HFFc6 (cell line): ENCODE measurements at regions not wholly inside any gene's neighbourhood (a gene's known extent, or its start where the extent isn't known, plus 50 kb on each side); places are given as distances from the start of the nearest gene placed in this dataset.

Experiments
- DNase-seq: peaks from one replicate; pipeline ENCODE4 v3.0.0-alpha.2; 2018
- H3K27ac Mint-ChIP-seq: 2 replicates; pipeline ENCODE4 v1.8.0; 2020; ENCODE audit warnings: mild to moderate bottlenecking, mixed read lengths
- H3K27me3 Mint-ChIP-seq: 2 replicates; pipeline ENCODE4 v1.8.0; 2021; ENCODE audit warnings: mild to moderate bottlenecking, moderate library complexity, mixed read lengths; ENCODE audit not compliant: insufficient read depth
- H3K36me3 Mint-ChIP-seq: 2 replicates; pipeline ENCODE4 v1.8.0; 2021; ENCODE audit warnings: low read depth, mixed read lengths
- H3K4me1 Mint-ChIP-seq: 2 replicates; pipeline ENCODE4 v1.8.0; 2020; ENCODE audit warnings: low read depth, mixed read lengths
- H3K4me3 Mint-ChIP-seq: 2 replicates; pipeline ENCODE4 v1.8.0; 2020; ENCODE audit warnings: mild to moderate bottlenecking, moderate library complexity, mixed read lengths
- H3K9me3 Mint-ChIP-seq: 2 replicates; pipeline ENCODE4 v1.8.0; 2020; ENCODE audit warnings: mild to moderate bottlenecking, mixed read lengths
- CTCF ChIP-seq: fragments of 200-600 bp; sonication (generic); IDR thresholded peaks from 2 replicates; pipeline ENCODE4 v1.5.0; 2021; ENCODE audit warnings: antibody characterized with exemption, mild to moderate bottlenecking

DNA sequence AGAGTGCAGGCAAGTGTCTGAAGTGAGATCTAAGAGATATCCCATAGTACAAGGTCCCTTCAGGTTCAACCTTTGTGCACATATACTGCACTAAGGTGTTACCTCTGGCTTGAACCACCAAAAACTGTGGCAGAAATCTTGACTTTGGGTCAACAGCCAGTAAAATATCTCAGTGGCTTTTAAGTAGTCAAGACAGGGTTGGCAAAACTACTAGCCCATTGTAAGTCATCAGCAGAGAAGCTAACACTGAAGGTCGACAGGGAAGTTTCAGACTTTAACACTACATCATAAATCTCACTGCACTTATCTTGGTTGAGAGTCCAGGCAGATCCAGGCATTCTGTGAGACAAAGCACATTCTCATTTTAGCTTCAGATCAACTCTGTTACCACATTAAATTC, 1684.7 kb downstream of the HACE1 start:
- H3K4me1 Mint-ChIP-seq, result no peaks in the 10 kb centered on the region
- no peaks in the 10 kb centered on the region; the same call in 1 of the 2 replicates for H3K27me3 Mint-ChIP-seq
- peaks cover 23% of the 10 kb centered on the region for H3K9me3 Mint-ChIP-seq
- H3K36me3 Mint-ChIP-seq, result no peaks in the 10 kb centered on the region
- no peak for TF ChIP-seq CTCF
- no peak for DNase-seq
- no peak overlapping the region for H3K4me3 Mint-ChIP-seq
- no peak overlapping the region for H3K27ac Mint-ChIP-seq

DNA sequence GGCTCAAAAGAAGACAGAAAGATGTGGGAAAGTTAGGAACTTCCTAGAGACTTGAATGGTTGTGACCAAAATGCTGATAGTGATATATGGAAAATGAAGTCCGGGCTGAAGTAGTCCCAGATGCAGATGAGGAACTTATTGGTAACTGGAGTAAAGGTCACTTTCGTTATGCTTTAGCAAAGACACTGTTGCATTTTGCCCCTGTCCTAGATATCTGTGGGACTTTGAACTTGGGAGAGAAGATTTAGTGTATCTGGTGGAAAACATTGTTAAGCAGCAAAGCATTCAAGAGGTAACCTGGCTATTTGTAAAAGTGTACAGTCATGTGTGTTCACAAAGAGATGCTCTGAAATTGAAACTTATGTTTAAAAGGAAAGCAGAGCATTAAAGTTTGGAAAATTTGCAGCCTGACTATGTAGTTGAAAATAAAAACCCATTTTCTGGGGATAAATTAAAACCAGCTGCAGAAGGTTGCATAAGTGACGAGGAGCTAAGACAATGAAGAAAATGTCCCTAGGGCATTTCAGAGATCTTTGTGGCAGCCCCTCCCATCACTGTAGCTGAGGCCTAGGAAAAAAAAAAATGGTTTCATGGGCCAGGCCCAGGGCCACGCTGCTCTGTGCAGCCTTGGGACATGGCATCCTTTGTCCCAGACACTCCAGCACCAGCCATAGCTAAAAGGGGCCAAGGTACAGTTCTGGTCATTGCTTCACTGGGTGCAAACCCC, 1692.2 kb downstream of the HACE1 start:
- H3K36me3 Mint-ChIP-seq, result no peaks in the 10 kb centered on the region
- no peak overlapping the region for H3K4me3 Mint-ChIP-seq
- H3K27ac Mint-ChIP-seq, result no peak overlapping the region
- H3K9me3 Mint-ChIP-seq, result peaks cover 36% of the 10 kb centered on the region
- no peak for DNase-seq
- no peaks in the 10 kb centered on the region for H3K4me1 Mint-ChIP-seq
- H3K27me3 Mint-ChIP-seq, result no peaks in the 10 kb centered on the region
- no peak for TF ChIP-seq CTCF

DNA sequence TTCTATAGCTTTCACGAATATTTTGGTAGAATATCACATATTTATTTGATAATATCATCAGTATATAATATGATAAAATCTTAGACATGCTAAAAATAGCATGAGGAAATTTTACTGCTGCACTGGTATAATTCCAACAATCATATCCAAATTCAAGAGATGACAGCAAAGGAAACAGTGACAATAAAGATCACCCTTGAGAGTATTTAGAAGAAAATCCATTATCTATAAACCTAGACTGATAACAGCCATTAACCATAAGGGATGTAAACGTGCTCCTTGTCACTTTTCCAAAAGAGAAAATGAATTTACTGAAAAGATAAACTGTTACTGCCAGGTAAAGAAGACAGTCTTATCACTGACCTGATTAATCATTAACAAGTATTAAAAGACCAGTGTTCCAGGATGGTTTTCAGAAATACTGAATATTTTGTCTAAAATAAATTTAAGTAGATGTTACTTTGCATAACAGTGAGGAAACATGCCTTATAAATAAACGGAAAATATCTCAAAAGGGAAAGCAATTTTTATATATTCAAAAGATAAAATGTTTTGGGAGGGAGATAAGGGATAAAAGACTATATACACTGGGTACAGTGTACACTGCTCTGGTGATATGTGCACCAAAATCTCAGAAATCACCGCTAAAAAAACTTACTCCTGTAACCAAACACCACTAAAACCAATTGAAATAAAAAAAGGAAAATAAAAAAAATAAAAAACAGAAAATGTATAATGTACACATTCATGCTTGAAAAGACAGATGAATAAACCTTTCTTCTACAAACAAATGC, 1704.7 kb downstream of the HACE1 start:
- Mint-ChIP-seq H3K27ac (no peak overlapping the region), H3K36me3 (no peaks in the 10 kb centered on the region), H3K4me1 (no peaks in the 10 kb centered on the region), H3K9me3 (peaks cover 15% of the 10 kb centered on the region), H3K4me3 (no peak overlapping the region), H3K27me3 (no peaks in the 10 kb centered on the region)
- TF ChIP-seq CTCF, result no peak
- DNase-seq, result no peak

DNA sequence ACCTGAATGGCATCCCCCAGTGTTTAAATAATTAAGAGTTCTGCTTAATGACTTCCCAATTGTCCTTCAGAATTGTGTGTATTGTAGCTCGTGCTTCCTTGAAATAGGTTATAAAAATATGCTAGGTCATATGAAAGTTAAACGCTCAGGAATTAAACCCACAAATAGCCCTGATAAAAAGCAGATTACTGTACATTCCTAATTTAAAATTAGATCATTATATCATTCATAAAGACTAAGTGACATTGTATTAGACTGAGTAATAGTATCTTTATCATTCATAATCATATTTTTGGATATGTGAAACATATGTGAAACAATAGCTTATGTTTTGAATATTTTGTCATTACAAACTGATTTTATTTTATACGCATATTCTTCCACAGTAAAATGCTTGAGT, 1706.7 kb downstream of the HACE1 start:
- Mint-ChIP-seq H3K9me3 (peaks cover 15% of the 10 kb centered on the region), H3K4me1 (no peaks in the 10 kb centered on the region), H3K27me3 (no peaks in the 10 kb centered on the region), H3K27ac (no peak overlapping the region), H3K36me3 (no peaks in the 10 kb centered on the region), H3K4me3 (no peak overlapping the region)
- no peak for TF ChIP-seq CTCF
- no peak for DNase-seq

GRCh38 chr6:103142902-103143301, 1716.8 kb downstream of the HACE1 start:
- no peak overlapping the region for H3K4me3 Mint-ChIP-seq
- no peaks in the 10 kb centered on the region for H3K4me1 Mint-ChIP-seq
- no peak overlapping the region for H3K27ac Mint-ChIP-seq
- DNase-seq, result no peak
- H3K36me3 Mint-ChIP-seq, result no peaks in the 10 kb centered on the region
- TF ChIP-seq CTCF, result no peak
- H3K27me3 Mint-ChIP-seq, result no peaks in the 10 kb centered on the region; the same call in 1 of the 2 replicates
- peaks cover 6% of the 10 kb centered on the region for H3K9me3 Mint-ChIP-seq
